Mesenchymal stem cell (in vitro differentiated cells and primary cell): ENCODE measurements at regions not wholly inside any gene's neighbourhood (a gene's known extent, or its start where the extent isn't known, plus 50 kb on each side); places are given as distances from the start of the nearest gene placed in this dataset.

ENCODE experiments used
- DNase-seq: peaks from one replicate; pipeline ENCODE4 v3.0.0-alpha.2; 2013
- H2AFZ ChIP-seq: one replicate; pipeline ENCODE4 v1.6.1; 2013; ENCODE audit warnings: low read depth, mild to moderate bottlenecking, control low read depth, inconsistent platforms, low read length, moderate library complexity
- H2AK5ac ChIP-seq: 2 replicates; pipeline ENCODE4 v1.6.1; 2013; ENCODE audit warnings: low read length, moderate library complexity, mild to moderate bottlenecking, inconsistent platforms; ENCODE audit not compliant: severe bottlenecking
- H2BK120ac ChIP-seq: one replicate; pipeline ENCODE4 v1.6.1; 2013; ENCODE audit warnings: low read depth, mild to moderate bottlenecking, inconsistent platforms, low read length, moderate library complexity
- H2BK12ac ChIP-seq, 2 experiments: one replicate each; pipeline ENCODE4 v1.6.1; 2013; ENCODE audit warnings: inconsistent platforms in 2 of 2, low read length in 2 of 2, mild to moderate bottlenecking in 2 of 2, moderate library complexity in 2 of 2, control low read depth in 1 of 2
- H2BK15ac ChIP-seq: one replicate; pipeline ENCODE4 v1.6.1; 2013; ENCODE audit warnings: mild to moderate bottlenecking, low read depth, inconsistent platforms; ENCODE audit not compliant: poor library complexity, severe bottlenecking
- H2BK5ac ChIP-seq: 2 replicates; pipeline ENCODE4 v1.6.1; 2013; ENCODE audit warnings: low read depth, mild to moderate bottlenecking, low read length, control low read depth, inconsistent platforms; ENCODE audit not compliant: poor library complexity, severe bottlenecking
- H3K14ac ChIP-seq, 2 experiments: one replicate each; pipeline ENCODE4 v1.6.1; 2013; ENCODE audit warnings: inconsistent platforms in 2 of 2, low read length in 2 of 2, control low read depth in 1 of 2, mild to moderate bottlenecking in 1 of 2, moderate library complexity in 1 of 2
- H3K18ac ChIP-seq, 2 experiments: one replicate each; pipeline ENCODE4 v1.6.1; 2013; ENCODE audit warnings: inconsistent platforms in 2 of 2, low read length in 2 of 2, control low read depth in 1 of 2, low read depth in 1 of 2, mild to moderate bottlenecking in 1 of 2
- H3K23ac ChIP-seq, 2 experiments: one replicate each; pipeline ENCODE4 v1.6.1; 2013; ENCODE audit warnings: inconsistent platforms in 2 of 2, low read length in 2 of 2, mild to moderate bottlenecking in 2 of 2, moderate library complexity in 2 of 2, control low read depth in 1 of 2
- H3K27ac ChIP-seq: 2 replicates; pipeline ENCODE4 v1.5.1; 2013; ENCODE audit warnings: mild to moderate bottlenecking, moderate library complexity, low read length, control low read depth, inconsistent platforms; ENCODE audit not compliant: poor library complexity, severe bottlenecking
- H3K27me3 ChIP-seq, 2 experiments: 2 replicates each; pipeline versions ENCODE4 v1.6.1 to v1.7.0; 2013; ENCODE audit warnings: low read length in 2 of 2, mild to moderate bottlenecking in 2 of 2, moderate library complexity in 2 of 2, control low read depth in 1 of 2, inconsistent platforms in 1 of 2; ENCODE audit not compliant: control insufficient read depth in 1 of 2, insufficient read depth in 1 of 2
- H3K36me3 ChIP-seq, 2 experiments: 2 replicates each; pipeline versions ENCODE4 v1.6.1 to v1.7.0; 2013; ENCODE audit warnings: low read length in 2 of 2, control low read depth in 1 of 2, inconsistent platforms in 1 of 2, low read depth in 1 of 2, mild to moderate bottlenecking in 1 of 2; ENCODE audit not compliant: insufficient read depth in 2 of 2, control insufficient read depth in 1 of 2
- H3K4ac ChIP-seq, 2 experiments: one replicate each; pipeline ENCODE4 v1.6.1; 2013; ENCODE audit warnings: inconsistent platforms in 2 of 2, low read length in 2 of 2, mild to moderate bottlenecking in 2 of 2, moderate library complexity in 2 of 2, control low read depth in 1 of 2, low read depth in 1 of 2
- H3K4me1 ChIP-seq: 2 replicates; pipeline ENCODE4 v1.6.1; 2013; ENCODE audit warnings: low read depth, low read length, control low read depth; ENCODE audit not compliant: control insufficient read depth, insufficient read depth
- H3K4me2 ChIP-seq: 2 replicates; pipeline ENCODE4 v1.6.1; 2013; ENCODE audit warnings: low read length, mild to moderate bottlenecking, inconsistent platforms; ENCODE audit not compliant: poor library complexity, severe bottlenecking
- H3K4me3 ChIP-seq, 2 experiments: 2 replicates each; pipeline versions ENCODE4 v1.5.1 to v1.7.0; 2013; ENCODE audit warnings: low read length in 2 of 2, mild to moderate bottlenecking in 2 of 2, control low read depth in 1 of 2, low read depth in 1 of 2; ENCODE audit not compliant: insufficient read depth in 1 of 2
- H3K79me1 ChIP-seq: replicated peaks from 2 replicates; pipeline ENCODE4 v1.6.1; 2013; ENCODE audit warnings: mild to moderate bottlenecking, control low read depth, low read length, inconsistent platforms; ENCODE audit not compliant: poor library complexity, severe bottlenecking
- H3K9ac ChIP-seq: 2 replicates; pipeline ENCODE4 v1.7.0; 2013; ENCODE audit warnings: mild to moderate bottlenecking, low read length, moderate library complexity
- H3K9me3 ChIP-seq: 2 replicates; pipeline ENCODE4 v1.7.0; 2013; ENCODE audit warnings: mild to moderate bottlenecking, low read length; ENCODE audit not compliant: control insufficient read depth
- H4K8ac ChIP-seq: one replicate; pipeline ENCODE4 v1.6.1; 2013; ENCODE audit warnings: inconsistent platforms, mild to moderate bottlenecking, low read length, moderate library complexity
- H4K91ac ChIP-seq: one replicate; pipeline ENCODE4 v1.6.1; 2013; ENCODE audit warnings: mild to moderate bottlenecking, low read length, inconsistent platforms
- WGBS: methylation state at CpG from one replicate; pipeline ENCODE4 v1.1.7; 2013; ENCODE audit warnings: mixed read lengths; 5-methylcytosine and 5-hydroxymethylcytosine counted together

DNA sequence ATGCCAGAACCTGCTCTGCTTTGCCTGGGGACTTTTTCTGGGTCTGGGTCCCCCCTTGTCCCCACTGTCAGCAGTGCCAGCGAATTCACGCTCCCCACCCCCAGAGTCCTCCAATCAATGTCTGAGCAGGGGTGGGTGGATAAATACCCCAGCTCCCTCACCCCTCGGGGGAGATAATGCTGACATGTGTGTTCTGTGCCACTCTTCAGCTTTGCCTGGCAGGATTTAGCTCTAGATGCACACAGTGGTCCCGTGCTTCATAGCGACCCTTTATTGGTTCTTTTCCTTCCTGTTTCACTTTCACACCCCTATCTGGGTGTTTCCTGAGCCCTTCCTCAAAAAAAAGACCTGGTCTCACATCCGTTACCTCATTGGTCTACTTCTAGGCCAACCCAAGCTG, 277.0 kb downstream of the NPIPA8 start:
- Histone ChIP-seq H3K4me1 (no peaks in the 10 kb centered on the region), H3K18ac (no peak overlapping the region), H3K14ac (no peak overlapping the region), H2BK120ac (no peak overlapping the region), H3K23ac (no peak overlapping the region), H2BK5ac (no peak overlapping the region), H3K9ac (no peak overlapping the region), H2AK5ac (no peak overlapping the region), H3K79me1 (no peaks in the 10 kb centered on the region), H3K4ac (no peak overlapping the region), H3K27me3 (no peaks in the 10 kb centered on the region), H3K9me3 (peaks cover 3% of the 10 kb centered on the region), H4K8ac (no peak overlapping the region), H2AFZ (no peak overlapping the region), H2BK15ac (no peak overlapping the region), H3K36me3 (no peaks in the 10 kb centered on the region), H3K4me3 (no peak overlapping the region), H4K91ac (no peak overlapping the region), H3K4me2 (no peak overlapping the region), H3K27ac (no peak overlapping the region), H2BK12ac (no peak overlapping the region)
- WGBS, result 69% methylated on average over 6 of the region's 6 CpGs
- no peak for DNase-seq

DNA sequence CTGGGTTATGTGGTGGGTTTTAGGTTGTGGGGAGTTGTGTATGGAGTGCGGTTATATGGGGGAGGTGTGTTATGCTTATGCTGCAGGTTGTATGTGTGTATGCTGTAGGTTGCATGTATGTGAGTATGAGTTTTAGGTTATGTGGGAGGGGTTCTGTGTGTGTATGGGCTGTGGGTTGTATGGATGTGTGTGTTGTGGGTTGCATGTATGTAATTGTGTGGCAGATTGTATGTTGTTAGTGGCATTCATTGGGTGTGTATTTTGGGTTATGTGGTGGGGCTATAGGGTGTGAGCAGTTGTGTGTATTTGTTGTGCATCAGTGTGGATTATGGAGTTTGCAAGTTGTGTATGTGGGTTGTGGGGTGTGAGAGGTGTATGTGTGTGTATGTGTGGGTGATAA, 277.4 kb downstream of the NPIPA8 start:
- H3K79me1 ChIP-seq, result no peaks in the 10 kb centered on the region
- 95% methylated on average over 1 of the region's 1 CpG for WGBS

DNA sequence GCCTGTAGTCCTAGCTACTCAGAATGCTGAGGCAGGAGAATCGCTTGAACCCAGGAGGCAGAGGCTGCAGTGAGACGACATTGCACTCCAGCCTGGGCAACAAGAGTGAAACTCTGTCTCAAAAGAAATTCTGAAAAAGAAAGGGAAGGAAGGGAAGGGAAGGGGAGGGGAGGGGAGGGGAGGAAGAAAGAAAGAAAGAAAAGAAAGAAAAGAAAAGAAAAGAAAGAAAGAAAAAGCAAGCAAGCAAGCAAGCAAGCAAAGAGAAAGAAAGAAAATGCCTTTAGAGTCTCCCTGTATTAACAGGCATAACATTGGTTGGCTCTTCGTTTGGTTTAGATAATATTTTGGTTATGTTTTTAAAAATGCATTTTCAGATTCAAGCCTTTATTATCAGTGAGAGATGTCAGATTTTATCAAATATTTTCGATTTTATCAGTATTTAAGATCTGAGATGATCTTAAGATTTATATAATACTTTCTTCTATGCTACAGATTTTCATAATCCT, 281.1 kb downstream of the NPIPA8 start:
- Histone ChIP-seq H3K23ac (no peak overlapping the region), H3K27me3 (no peaks in the 10 kb centered on the region), H2BK5ac (no peak overlapping the region), H4K8ac (no peak overlapping the region), H4K91ac (no peak overlapping the region), H3K9ac (no peak overlapping the region), H3K79me1 (no peaks in the 10 kb centered on the region), H2BK15ac (no peak overlapping the region), H2AK5ac (no peak overlapping the region), H2BK120ac (no peak overlapping the region), H3K36me3 (no peaks in the 10 kb centered on the region), H3K4me2 (no peak overlapping the region), H2AFZ (no peak overlapping the region), H3K27ac (no peak overlapping the region), H3K4ac (no peak overlapping the region), H2BK12ac (no peak overlapping the region), H3K4me1 (no peaks in the 10 kb centered on the region), H3K14ac (no peak overlapping the region), H3K9me3 (no peaks in the 10 kb centered on the region), H3K18ac (no peak overlapping the region), H3K4me3 (no peak overlapping the region)
- WGBS, result 55% methylated on average over 3 of the region's 4 CpGs
- DNase-seq, result no peak

More for the DNA sequence above, 277.4 kb downstream of the NPIPA8 start:
- Histone ChIP-seq H3K27me3 (no peaks in the 10 kb centered on the region), H4K91ac (no peak overlapping the region), H4K8ac (no peak overlapping the region), H3K4me1 (no peaks in the 10 kb centered on the region), H2BK15ac (no peak overlapping the region), H2BK12ac (no peak overlapping the region), H3K18ac (no peak overlapping the region), H2AK5ac (no peak overlapping the region), H2BK5ac (no peak overlapping the region), H3K36me3 (no peaks in the 10 kb centered on the region), H3K4ac (no peak overlapping the region), H2AFZ (no peak overlapping the region), H3K9ac (no peak overlapping the region), H3K27ac (no peak overlapping the region), H3K4me3 (no peak overlapping the region), H3K14ac (no peak overlapping the region), H3K4me2 (no peak overlapping the region), H2BK120ac (no peak overlapping the region), H3K23ac (no peak overlapping the region), H3K9me3 (peaks cover 1% of the 10 kb centered on the region)
- no peak for DNase-seq

DNA sequence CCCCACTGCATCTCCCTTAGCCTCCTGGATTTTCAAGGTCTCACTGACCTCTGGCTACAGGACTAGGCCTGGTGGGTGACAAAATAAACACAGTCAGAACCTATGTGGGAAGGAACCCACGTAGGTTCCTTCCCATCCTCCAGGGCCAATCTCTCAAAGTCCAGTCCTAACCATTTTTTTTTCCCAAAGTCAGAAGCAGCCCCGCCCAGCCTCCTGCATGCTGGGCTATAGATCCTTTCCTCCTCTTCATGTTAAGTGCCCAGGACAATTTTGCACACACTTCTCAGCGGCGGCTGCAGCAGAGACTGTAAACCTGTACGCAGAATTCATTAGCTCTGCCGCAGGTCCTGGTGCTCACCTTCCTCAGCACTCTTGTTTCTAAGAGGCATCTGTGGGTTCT, 285.8 kb downstream of the NPIPA8 start:
- H3K14ac ChIP-seq, result no peak overlapping the region
- no peak overlapping the region for H3K18ac ChIP-seq
- no peaks in the 10 kb centered on the region for H3K27me3 ChIP-seq
- H3K9me3 ChIP-seq, result no peaks in the 10 kb centered on the region
- H4K8ac ChIP-seq, result no peak overlapping the region
- H2BK120ac ChIP-seq, result no peak overlapping the region
- H2AK5ac ChIP-seq, result no peak overlapping the region
- no peak overlapping the region for H4K91ac ChIP-seq
- no peak overlapping the region for H3K4me2 ChIP-seq
- H2BK5ac ChIP-seq, result no peak overlapping the region
- H2AFZ ChIP-seq, result no peak overlapping the region
- no peak for DNase-seq
- H3K23ac ChIP-seq, result no peak overlapping the region
- no peak overlapping the region for H2BK12ac ChIP-seq
- no peak overlapping the region for H3K4me3 ChIP-seq
- H3K27ac ChIP-seq, result no peak overlapping the region
- H3K9ac ChIP-seq, result no peak overlapping the region
- H3K79me1 ChIP-seq, result no peaks in the 10 kb centered on the region
- 73% methylated on average over 6 of the region's 6 CpGs for WGBS
- H3K36me3 ChIP-seq, result no peaks in the 10 kb centered on the region
- no peak overlapping the region for H2BK15ac ChIP-seq
- H3K4ac ChIP-seq, result no peak overlapping the region
- no peaks in the 10 kb centered on the region for H3K4me1 ChIP-seq
